Hepatocyte (in vitro differentiated cells): ENCODE measurements at regions not wholly inside any gene's neighbourhood (a gene's known extent, or its start where the extent isn't known, plus 50 kb on each side); places are given as distances from the start of the nearest gene placed in this dataset.

Experiments
- CTCF ChIP-seq: fragments of 200-600 bp; sonication (generic); IDR thresholded peaks from 2 replicates; pipeline ENCODE4 v1.5.1; 2016; ENCODE audit warnings: antibody characterized with exemption, mild to moderate bottlenecking; ENCODE audit not compliant: poor library complexity
- EZH2 ChIP-seq: fragments of 200-600 bp; sonication (generic); IDR thresholded peaks from 2 replicates; pipeline ENCODE4 v1.6.1; 2016; ENCODE audit warnings: antibody characterized with exemption, mild to moderate bottlenecking, borderline replicate concordance

- TF ChIP-seq CTCF (no peak), EZH2 (no peak)
Observed at GRCh38 chr5:33210978-33211377, 229.8 kb upstream of the TARS1 start.
